ENCODE measurements at regions not wholly inside any gene's neighbourhood (a gene's known extent, or its start where the extent isn't known, plus 50 kb on each side); places are given as distances from the start of the nearest gene placed in this dataset.

DNA sequence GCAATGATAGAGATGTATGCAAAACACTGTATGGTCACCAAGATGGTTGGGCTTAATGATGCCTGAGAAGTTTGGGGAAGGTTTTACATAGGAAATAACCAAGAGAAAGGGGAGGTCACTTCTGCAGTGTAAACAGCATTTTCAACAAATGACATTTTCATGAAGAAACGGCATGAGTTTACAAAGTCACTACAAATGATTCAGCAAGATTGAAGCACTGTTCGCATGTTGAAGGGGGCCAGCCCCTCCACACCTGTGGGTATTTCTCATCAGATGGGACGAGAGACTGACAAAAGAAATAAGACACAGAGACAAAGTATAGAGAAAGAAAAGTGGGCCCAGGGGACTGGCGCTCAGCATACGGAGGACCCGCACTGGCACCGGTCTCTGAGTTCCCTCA lies 234.1 kb upstream of the POGK start:
- no peaks in the 10 kb centered on the region for H3K4me1 Mint-ChIP-seq
- H4K8ac ChIP-seq (replicated peaks; ENCODE audit: insufficient read length, low read depth, low read length) = no peak overlapping the region
- WGBS (ENCODE audit: extremely low coverage, insufficient read length, low lambda C conversion rate) = no CpG with 5 or more reads among the region's 7 CpGs
- H3K4me2 ChIP-seq (ENCODE audit: insufficient read depth, insufficient read length, low read length) = no peak overlapping the region
- H3K4me1 ChIP-seq (ENCODE audit: insufficient read depth, low read length) = no peaks in the 10 kb centered on the region
- no peak overlapping the region for H2BK12ac ChIP-seq (ENCODE audit: insufficient read length, low read depth, low read length)
- no peak overlapping the region for H3K23ac ChIP-seq (ENCODE audit: insufficient read length, low read depth, low read length)
- H3K18ac ChIP-seq (ENCODE audit: insufficient read length, low read depth, low read length) = no peak overlapping the region
- H3K27ac ChIP-seq (ENCODE audit: insufficient read length, low read depth, low read length) = no peak overlapping the region
- no peak overlapping the region for H4K5ac ChIP-seq (ENCODE audit: insufficient read length, low read depth, low read length)
- no peak overlapping the region for H3K27ac Mint-ChIP-seq
- H2AK5ac ChIP-seq (ENCODE audit: insufficient read length, low read length) = no peak overlapping the region
- H4K91ac ChIP-seq (ENCODE audit: insufficient read length, low read depth, low read length) = no peak overlapping the region
- no peak overlapping the region for H2BK20ac ChIP-seq (ENCODE audit: low read depth, low read length, poor library complexity, severe bottlenecking)
- H2BK5ac ChIP-seq (ENCODE audit: insufficient read length, low read length) = no peak overlapping the region
- no peak for DNase-seq
- no peak overlapping the region for H2BK15ac ChIP-seq (ENCODE audit: low read depth, low read length)
- no peaks in the 10 kb centered on the region for H3K79me2 ChIP-seq (ENCODE audit: insufficient read depth, low read length)
- no peak overlapping the region for H3T11ph ChIP-seq (ENCODE audit: low read length)
- H3K14ac ChIP-seq (ENCODE audit: insufficient read depth, low read length) = no peak overlapping the region
- no peaks in the 10 kb centered on the region for H3K9me3 Mint-ChIP-seq
- H3K23me2 ChIP-seq (ENCODE audit: insufficient read length, low read depth, low read length, poor library complexity, severe bottlenecking) = no peaks in the 10 kb centered on the region
- no peak overlapping the region for H2BK120ac ChIP-seq (ENCODE audit: low read depth, low read length, poor library complexity, severe bottlenecking)
- H3K4ac ChIP-seq (ENCODE audit: low read depth, low read length) = no peak overlapping the region
- no peaks in the 10 kb centered on the region for H3K27me3 ChIP-seq (ENCODE audit: insufficient read depth, low read length)
- H3K36me3 Mint-ChIP-seq (ENCODE audit: insufficient read depth in 1 of 3, low read depth in 3 of 3) = no peaks in the 10 kb centered on the region
- H3K79me1 ChIP-seq (ENCODE audit: insufficient read depth, low read depth, low read length, poor library complexity, severe bottlenecking) = no peaks in the 10 kb centered on the region
- H3K56ac ChIP-seq (ENCODE audit: insufficient read length, low read depth, low read length) = no peak overlapping the region
- H3K9ac ChIP-seq (ENCODE audit: extremely low read depth, insufficient read length, low read length) = no peak overlapping the region
- H3K4me3 Mint-ChIP-seq = no peak overlapping the region
- H2AFZ ChIP-seq (ENCODE audit: low read length) = no peak overlapping the region
- H4K20me1 ChIP-seq (ENCODE audit: control insufficient read depth, insufficient read depth, insufficient read length) = no peaks in the 10 kb centered on the region
- TF ChIP-seq, protein P1, sequence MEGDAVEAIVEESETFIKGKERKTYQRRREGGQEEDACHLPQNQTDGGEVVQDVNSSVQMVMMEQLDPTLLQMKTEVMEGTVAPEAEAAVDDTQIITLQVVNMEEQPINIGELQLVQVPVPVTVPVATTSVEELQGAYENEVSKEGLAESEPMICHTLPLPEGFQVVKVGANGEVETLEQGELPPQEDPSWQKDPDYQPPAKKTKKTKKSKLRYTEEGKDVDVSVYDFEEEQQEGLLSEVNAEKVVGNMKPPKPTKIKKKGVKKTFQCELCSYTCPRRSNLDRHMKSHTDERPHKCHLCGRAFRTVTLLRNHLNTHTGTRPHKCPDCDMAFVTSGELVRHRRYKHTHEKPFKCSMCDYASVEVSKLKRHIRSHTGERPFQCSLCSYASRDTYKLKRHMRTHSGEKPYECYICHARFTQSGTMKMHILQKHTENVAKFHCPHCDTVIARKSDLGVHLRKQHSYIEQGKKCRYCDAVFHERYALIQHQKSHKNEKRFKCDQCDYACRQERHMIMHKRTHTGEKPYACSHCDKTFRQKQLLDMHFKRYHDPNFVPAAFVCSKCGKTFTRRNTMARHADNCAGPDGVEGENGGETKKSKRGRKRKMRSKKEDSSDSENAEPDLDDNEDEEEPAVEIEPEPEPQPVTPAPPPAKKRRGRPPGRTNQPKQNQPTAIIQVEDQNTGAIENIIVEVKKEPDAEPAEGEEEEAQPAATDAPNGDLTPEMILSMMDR (conservative IDR thresholded peaks at IDR 0.05) = no peak
- H3K9me3 ChIP-seq (ENCODE audit: control insufficient read depth, low read depth, low read length) = no peaks in the 10 kb centered on the region
- H3K27me3 Mint-ChIP-seq (ENCODE audit: low read depth) = no peaks in the 10 kb centered on the region

All from H9 (cell line).